Fibroblast of lung (primary cell): ENCODE measurements at regions not wholly inside any gene's neighbourhood (a gene's known extent, or its start where the extent isn't known, plus 50 kb on each side); places are given as distances from the start of the nearest gene placed in this dataset.
"Not testable (repeated sequence)": the region's sequence is repeated elsewhere in the genome, so short reads cannot be mapped to it uniquely, and the experiment has no call there.

Experiments
- CTCF ChIP-seq, 2 donors: IDR thresholded peaks in 1 of 2; conservative IDR thresholded peaks in 1 of 2; 1 replicate in 1 of 2; 2 replicates in 1 of 2; pipeline ENCODE4 v1.5.1; 2011 to 2012; ENCODE audit warnings: low read length in 2 of 2, control low read depth in 1 of 2, inconsistent platforms in 1 of 2, low read depth in 1 of 2, mild to moderate bottlenecking in 1 of 2
- EZH2 ChIP-seq: IDR thresholded peaks from 2 replicates; pipeline ENCODE4 v1.5.1; 2012; ENCODE audit warnings: low read length, control low read depth, mild to moderate bottlenecking; ENCODE audit errors: missing control alignments

GRCh38 chr9:24135072-24135471 is 309.0 kb upstream of the ELAVL2 start:
- not testable (repeated sequence) for TF ChIP-seq EZH2; CTCF (conservative IDR thresholded peaks at IDR 0.05 in 1 of 2, IDR thresholded peaks at IDR 0.05 in 1 of 2; ENCODE audit: low read depth in 1 of 2, low read length in 2 of 2)
